SK-N-SH (cell line): ENCODE measurements at regions not wholly inside any gene's neighbourhood (a gene's known extent, or its start where the extent isn't known, plus 50 kb on each side); places are given as distances from the start of the nearest gene placed in this dataset.

Source experiments
- CTCF ChIA-PET: fragments of 300-600, 350-600 bp; formaldehyde crosslinking; extraction: SDS; loops from one replicate; lab custom pipeline; 2021; lab: Yijun Ruan, JAX
- POLR2A ChIA-PET: fragments of 350-600 bp; sonication (Branson Sonifier 250); formaldehyde crosslinking; extraction: SDS; loops from one replicate; lab custom pipeline; 2020; ENCODE audit warnings: antibody characterized with exemption, inconsistent platforms; lab: Yijun Ruan, JAX
- DNase-seq: peaks from one replicate; pipeline ENCODE4 v3.0.0; 2012
- H2AFZ ChIP-seq: fragments of 200-600 bp; sonication (generic); 2 replicates; pipeline ENCODE4 v1.8.1; 2016; ENCODE audit warnings: antibody characterized with exemption, mild to moderate bottlenecking, low read depth
- H3F3A ChIP-seq: fragments of 200-600 bp; sonication (generic); replicated peaks from 2 replicates; pipeline ENCODE3; 2016; ENCODE audit warnings: antibody characterized with exemption, mild to moderate bottlenecking; ENCODE audit not compliant: insufficient read depth
- H3K27ac ChIP-seq, 2 experiments: fragments of 200-500 bp in 1 of 2; fragments of 200-600 bp in 1 of 2; sonication (Bioruptor generic) in 1 of 2; sonication (generic), shearing (Covaris generic) in 1 of 2; 2 replicates each; pipeline versions ENCODE4 v1.5.1 to v1.6.1; 2014 to 2016; ENCODE audit warnings: low read depth in 2 of 2, inconsistent platforms in 1 of 2, low read length in 1 of 2, mild to moderate bottlenecking in 1 of 2, mixed read lengths in 1 of 2
- H3K27me3 ChIP-seq: fragments of 200-600 bp; sonication (generic), shearing (Covaris generic); 2 replicates; pipeline ENCODE4 v1.6.1; 2016; ENCODE audit warnings: mixed run types; ENCODE audit not compliant: insufficient read depth
- H3K36me3 ChIP-seq, 2 experiments: fragments of 200-500 bp in 1 of 2; fragments of 200-600 bp in 1 of 2; sonication (Bioruptor generic) in 1 of 2; sonication (generic) in 1 of 2; replicated peaks in 1 of 2; 2 replicates each; pipeline versions ENCODE3 to v1.5.1; 2014 to 2016; ENCODE audit warnings: low read length in 1 of 2, mild to moderate bottlenecking in 1 of 2; ENCODE audit not compliant: insufficient read depth in 2 of 2, control insufficient read depth in 1 of 2
- H3K4me1 ChIP-seq, 2 experiments: fragments of 200-500 bp in 1 of 2; fragments of 200-600 bp in 1 of 2; sonication (Bioruptor generic) in 1 of 2; sonication (generic), shearing (Covaris generic) in 1 of 2; 2 replicates each; pipeline versions ENCODE4 v1.5.1 to v1.6.1; 2014 to 2016; ENCODE audit warnings: low read depth in 1 of 2, low read length in 1 of 2, mixed run types in 1 of 2; ENCODE audit not compliant: insufficient read depth in 2 of 2, control insufficient read depth in 1 of 2
- H3K4me2 ChIP-seq: fragments of 200-600 bp; sonication (generic), shearing (Covaris generic); 2 replicates; pipeline ENCODE4 v1.6.1; 2017; ENCODE audit warnings: mixed run types
- H3K4me3 ChIP-seq, 2 experiments: fragments of 200-500 bp in 1 of 2; fragments of 200-600 bp in 1 of 2; sonication (Bioruptor generic) in 1 of 2; sonication (generic), shearing (Covaris generic) in 1 of 2; 2 replicates each; pipeline versions ENCODE4 v1.5.1 to v1.8.1; 2014 to 2016; ENCODE audit warnings: low read depth in 2 of 2, inconsistent platforms in 1 of 2, low read length in 1 of 2, mild to moderate bottlenecking in 1 of 2, mixed read lengths in 1 of 2, moderate library complexity in 1 of 2
- H3K79me2 ChIP-seq: fragments of 200-600 bp; sonication (generic); 2 replicates; pipeline ENCODE4 v1.8.1; 2017; ENCODE audit warnings: mild to moderate bottlenecking; ENCODE audit not compliant: insufficient read depth
- H3K9ac ChIP-seq: fragments of 200-600 bp; sonication (generic); 2 replicates; pipeline ENCODE4 v1.6.1; 2017; ENCODE audit warnings: mixed run types
- H3K9me2 ChIP-seq: fragments of 200-600 bp; sonication (generic); 2 replicates; pipeline ENCODE4 v1.6.1; 2017; ENCODE audit warnings: mixed run types
- H3K9me3 ChIP-seq: fragments of 200-600 bp; sonication (generic); 2 replicates; pipeline ENCODE4 v1.6.1; 2017; ENCODE audit warnings: mixed run types, mild to moderate bottlenecking, moderate library complexity
- H4K20me1 ChIP-seq: fragments of 200-600 bp; sonication (generic); 2 replicates; pipeline ENCODE4 v1.6.1; 2017; ENCODE audit warnings: mild to moderate bottlenecking, mixed run types; ENCODE audit not compliant: insufficient read depth
- CHD2 ChIP-seq: fragments of 150-350 bp; IDR thresholded peaks from 2 replicates; pipeline ENCODE4 v1.6.1; 2018; ENCODE audit warnings: low read length; ENCODE audit not compliant: partially characterized antibody
- EP300 ChIP-seq, 2 experiments: IDR thresholded peaks; 2 replicates each; pipeline versions ENCODE4 v1.4.0 to v1.6.1; 2012; ENCODE audit warnings: borderline replicate concordance in 1 of 2, low read depth in 1 of 2, low read length in 1 of 2
- FOSL2 ChIP-seq: IDR thresholded peaks from 2 replicates; pipeline ENCODE4 v1.4.0; 2012; ENCODE audit warnings: low read depth, mild to moderate bottlenecking, moderate library complexity, borderline replicate concordance
- FOXM1 ChIP-seq: IDR thresholded peaks from 2 replicates; pipeline ENCODE4 v1.4.0; 2012; ENCODE audit warnings: low read depth, mild to moderate bottlenecking
- GABPA ChIP-seq: IDR thresholded peaks from 2 replicates; pipeline ENCODE4 v1.4.0; 2012; ENCODE audit warnings: low read depth, mild to moderate bottlenecking
- MEF2A ChIP-seq: IDR thresholded peaks from 2 replicates; pipeline ENCODE4 v1.4.0; 2012; ENCODE audit warnings: low read depth, borderline replicate concordance
- NFIC ChIP-seq: IDR thresholded peaks from 2 replicates; pipeline ENCODE4 v1.4.0; 2012; ENCODE audit warnings: borderline replicate concordance
- POLR2AphosphoS5 ChIP-seq: IDR thresholded peaks from 2 replicates; pipeline ENCODE4 v1.6.1; 2012; ENCODE audit warnings: low read depth, low read length
- RCOR1 ChIP-seq: fragments of 150-350 bp; IDR thresholded peaks from 2 replicates; pipeline ENCODE4 v1.6.1; 2017; ENCODE audit warnings: antibody characterized with exemption, low read length
- RXRA ChIP-seq: IDR thresholded peaks from 2 replicates; pipeline ENCODE4 v1.4.0; 2012; ENCODE audit warnings: low read depth, mild to moderate bottlenecking, borderline replicate concordance
- SMC3 ChIP-seq: IDR thresholded peaks from 2 replicates; pipeline ENCODE4 v1.6.1; 2012; ENCODE audit warnings: low read depth, low read length, improper control_type of control experiment
- TAF1 ChIP-seq: IDR thresholded peaks from 2 replicates; pipeline ENCODE4 v1.6.1; 2012; ENCODE audit warnings: low read depth, mild to moderate bottlenecking, low read length, moderate library complexity, borderline replicate concordance
- TEAD4 ChIP-seq: IDR thresholded peaks from 2 replicates; pipeline ENCODE4 v1.4.0; 2012; ENCODE audit warnings: mild to moderate bottlenecking, borderline replicate concordance; ENCODE audit not compliant: insufficient read depth
- TF ChIP-seq, protein P1 (sequence below): fragments of 150-350 bp; IDR thresholded peaks from 2 replicates; pipeline ENCODE4 v1.6.1; 2017; ENCODE audit warnings: antibody characterized with exemption, low read length, low read depth, borderline replicate concordance
- TF ChIP-seq, protein P2 (sequence below): fragments of 200-600 bp; sonication (generic); IDR thresholded peaks from 2 replicates; pipeline ENCODE4 v1.6.1; 2017; ENCODE audit warnings: antibody characterized with exemption, mild to moderate bottlenecking, moderate library complexity
- TF ChIP-seq, protein P3 (sequence below): IDR thresholded peaks from 2 replicates; pipeline ENCODE4 v1.4.0; 2012; ENCODE audit warnings: low read depth, borderline replicate concordance
- TF ChIP-seq, protein P4 (sequence below): IDR thresholded peaks from 2 replicates; pipeline ENCODE4 v1.6.1; 2012; ENCODE audit warnings: mild to moderate bottlenecking, low read depth, low read length, moderate library complexity
- TF ChIP-seq, protein P5 (sequence below): fragments of 150-350 bp; IDR thresholded peaks from 2 replicates; pipeline ENCODE4 v1.6.1; 2016; ENCODE audit warnings: mild to moderate bottlenecking, low read depth, low read length
- TF ChIP-seq, protein P6 (sequence below): IDR thresholded peaks from 2 replicates; pipeline ENCODE4; 2012

DNA sequence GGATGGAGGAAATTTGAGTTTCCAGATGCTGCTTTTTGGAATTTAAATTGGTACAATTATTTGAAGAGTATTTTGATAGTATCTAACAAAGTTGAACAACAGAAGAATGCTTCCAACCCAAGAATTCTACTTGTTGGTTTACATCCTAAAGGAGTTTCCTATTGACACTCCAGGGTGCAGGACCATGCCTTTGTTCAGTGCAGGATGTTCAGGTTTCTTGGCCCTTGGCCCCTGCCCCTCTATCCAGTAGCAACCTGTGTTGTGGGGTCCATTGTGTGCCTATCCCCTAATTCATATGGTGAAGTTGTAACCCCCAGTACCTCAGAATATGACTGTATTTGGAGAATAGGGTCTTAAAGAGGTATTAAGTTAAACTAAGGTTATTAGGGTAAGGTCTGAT is 750.0 kb upstream of the ZNF608 start:
- H3K36me3 ChIP-seq, result no peaks in the 10 kb centered on the region
- no peaks in the 10 kb centered on the region; a peak in 2 of 4 replicates for H3K4me1 ChIP-seq
- no peaks in the 10 kb centered on the region for H4K20me1 ChIP-seq
- no peaks in the 10 kb centered on the region for H3F3A ChIP-seq
- no peak overlapping the region for H2AFZ ChIP-seq
- no peaks in the 10 kb centered on the region for H3K9me3 ChIP-seq
- no peaks in the 10 kb centered on the region for H3K27me3 ChIP-seq
- no peak for DNase-seq
- H3K4me3 ChIP-seq, result no peak overlapping the region
- TF ChIP-seq GABPA, result no peak
- TF ChIP-seq, protein P1, sequence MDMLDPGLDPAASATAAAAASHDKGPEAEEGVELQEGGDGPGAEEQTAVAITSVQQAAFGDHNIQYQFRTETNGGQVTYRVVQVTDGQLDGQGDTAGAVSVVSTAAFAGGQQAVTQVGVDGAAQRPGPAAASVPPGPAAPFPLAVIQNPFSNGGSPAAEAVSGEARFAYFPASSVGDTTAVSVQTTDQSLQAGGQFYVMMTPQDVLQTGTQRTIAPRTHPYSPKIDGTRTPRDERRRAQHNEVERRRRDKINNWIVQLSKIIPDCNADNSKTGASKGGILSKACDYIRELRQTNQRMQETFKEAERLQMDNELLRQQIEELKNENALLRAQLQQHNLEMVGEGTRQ, result no peak
- TF ChIP-seq, protein P2, sequence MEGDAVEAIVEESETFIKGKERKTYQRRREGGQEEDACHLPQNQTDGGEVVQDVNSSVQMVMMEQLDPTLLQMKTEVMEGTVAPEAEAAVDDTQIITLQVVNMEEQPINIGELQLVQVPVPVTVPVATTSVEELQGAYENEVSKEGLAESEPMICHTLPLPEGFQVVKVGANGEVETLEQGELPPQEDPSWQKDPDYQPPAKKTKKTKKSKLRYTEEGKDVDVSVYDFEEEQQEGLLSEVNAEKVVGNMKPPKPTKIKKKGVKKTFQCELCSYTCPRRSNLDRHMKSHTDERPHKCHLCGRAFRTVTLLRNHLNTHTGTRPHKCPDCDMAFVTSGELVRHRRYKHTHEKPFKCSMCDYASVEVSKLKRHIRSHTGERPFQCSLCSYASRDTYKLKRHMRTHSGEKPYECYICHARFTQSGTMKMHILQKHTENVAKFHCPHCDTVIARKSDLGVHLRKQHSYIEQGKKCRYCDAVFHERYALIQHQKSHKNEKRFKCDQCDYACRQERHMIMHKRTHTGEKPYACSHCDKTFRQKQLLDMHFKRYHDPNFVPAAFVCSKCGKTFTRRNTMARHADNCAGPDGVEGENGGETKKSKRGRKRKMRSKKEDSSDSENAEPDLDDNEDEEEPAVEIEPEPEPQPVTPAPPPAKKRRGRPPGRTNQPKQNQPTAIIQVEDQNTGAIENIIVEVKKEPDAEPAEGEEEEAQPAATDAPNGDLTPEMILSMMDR, result no peak
- TF ChIP-seq, protein P3, sequence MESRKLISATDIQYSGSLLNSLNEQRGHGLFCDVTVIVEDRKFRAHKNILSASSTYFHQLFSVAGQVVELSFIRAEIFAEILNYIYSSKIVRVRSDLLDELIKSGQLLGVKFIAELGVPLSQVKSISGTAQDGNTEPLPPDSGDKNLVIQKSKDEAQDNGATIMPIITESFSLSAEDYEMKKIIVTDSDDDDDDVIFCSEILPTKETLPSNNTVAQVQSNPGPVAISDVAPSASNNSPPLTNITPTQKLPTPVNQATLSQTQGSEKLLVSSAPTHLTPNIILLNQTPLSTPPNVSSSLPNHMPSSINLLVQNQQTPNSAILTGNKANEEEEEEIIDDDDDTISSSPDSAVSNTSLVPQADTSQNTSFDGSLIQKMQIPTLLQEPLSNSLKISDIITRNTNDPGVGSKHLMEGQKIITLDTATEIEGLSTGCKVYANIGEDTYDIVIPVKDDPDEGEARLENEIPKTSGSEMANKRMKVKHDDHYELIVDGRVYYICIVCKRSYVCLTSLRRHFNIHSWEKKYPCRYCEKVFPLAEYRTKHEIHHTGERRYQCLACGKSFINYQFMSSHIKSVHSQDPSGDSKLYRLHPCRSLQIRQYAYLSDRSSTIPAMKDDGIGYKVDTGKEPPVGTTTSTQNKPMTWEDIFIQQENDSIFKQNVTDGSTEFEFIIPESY, result no peak
- no peak for TF ChIP-seq MEF2A
- TF ChIP-seq CHD2, result no peak
- TF ChIP-seq, protein P4, sequence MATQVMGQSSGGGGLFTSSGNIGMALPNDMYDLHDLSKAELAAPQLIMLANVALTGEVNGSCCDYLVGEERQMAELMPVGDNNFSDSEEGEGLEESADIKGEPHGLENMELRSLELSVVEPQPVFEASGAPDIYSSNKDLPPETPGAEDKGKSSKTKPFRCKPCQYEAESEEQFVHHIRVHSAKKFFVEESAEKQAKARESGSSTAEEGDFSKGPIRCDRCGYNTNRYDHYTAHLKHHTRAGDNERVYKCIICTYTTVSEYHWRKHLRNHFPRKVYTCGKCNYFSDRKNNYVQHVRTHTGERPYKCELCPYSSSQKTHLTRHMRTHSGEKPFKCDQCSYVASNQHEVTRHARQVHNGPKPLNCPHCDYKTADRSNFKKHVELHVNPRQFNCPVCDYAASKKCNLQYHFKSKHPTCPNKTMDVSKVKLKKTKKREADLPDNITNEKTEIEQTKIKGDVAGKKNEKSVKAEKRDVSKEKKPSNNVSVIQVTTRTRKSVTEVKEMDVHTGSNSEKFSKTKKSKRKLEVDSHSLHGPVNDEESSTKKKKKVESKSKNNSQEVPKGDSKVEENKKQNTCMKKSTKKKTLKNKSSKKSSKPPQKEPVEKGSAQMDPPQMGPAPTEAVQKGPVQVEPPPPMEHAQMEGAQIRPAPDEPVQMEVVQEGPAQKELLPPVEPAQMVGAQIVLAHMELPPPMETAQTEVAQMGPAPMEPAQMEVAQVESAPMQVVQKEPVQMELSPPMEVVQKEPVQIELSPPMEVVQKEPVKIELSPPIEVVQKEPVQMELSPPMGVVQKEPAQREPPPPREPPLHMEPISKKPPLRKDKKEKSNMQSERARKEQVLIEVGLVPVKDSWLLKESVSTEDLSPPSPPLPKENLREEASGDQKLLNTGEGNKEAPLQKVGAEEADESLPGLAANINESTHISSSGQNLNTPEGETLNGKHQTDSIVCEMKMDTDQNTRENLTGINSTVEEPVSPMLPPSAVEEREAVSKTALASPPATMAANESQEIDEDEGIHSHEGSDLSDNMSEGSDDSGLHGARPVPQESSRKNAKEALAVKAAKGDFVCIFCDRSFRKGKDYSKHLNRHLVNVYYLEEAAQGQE, result no peak
- TF ChIP-seq SMC3, result no peak
- TF ChIP-seq TAF1, result no peak
- no peak for TF ChIP-seq POLR2AphosphoS5
- TF ChIP-seq EP300 (IDR thresholded peaks at IDR 0.05; ENCODE audit: borderline replicate concordance in 1 of 2, low read depth in 1 of 2, low read length in 1 of 2), result no peak
- TF ChIP-seq NFIC, result no peak
- no peak for TF ChIP-seq FOSL2
- no peak for TF ChIP-seq RXRA
- no peak for TF ChIP-seq FOXM1
- TF ChIP-seq TEAD4, result no peak
- TF ChIP-seq, protein P5, sequence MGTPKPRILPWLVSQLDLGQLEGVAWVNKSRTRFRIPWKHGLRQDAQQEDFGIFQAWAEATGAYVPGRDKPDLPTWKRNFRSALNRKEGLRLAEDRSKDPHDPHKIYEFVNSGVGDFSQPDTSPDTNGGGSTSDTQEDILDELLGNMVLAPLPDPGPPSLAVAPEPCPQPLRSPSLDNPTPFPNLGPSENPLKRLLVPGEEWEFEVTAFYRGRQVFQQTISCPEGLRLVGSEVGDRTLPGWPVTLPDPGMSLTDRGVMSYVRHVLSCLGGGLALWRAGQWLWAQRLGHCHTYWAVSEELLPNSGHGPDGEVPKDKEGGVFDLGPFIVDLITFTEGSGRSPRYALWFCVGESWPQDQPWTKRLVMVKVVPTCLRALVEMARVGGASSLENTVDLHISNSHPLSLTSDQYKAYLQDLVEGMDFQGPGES, result no peak
- TF ChIP-seq RCOR1, result no peak
- TF ChIP-seq, protein P6, sequence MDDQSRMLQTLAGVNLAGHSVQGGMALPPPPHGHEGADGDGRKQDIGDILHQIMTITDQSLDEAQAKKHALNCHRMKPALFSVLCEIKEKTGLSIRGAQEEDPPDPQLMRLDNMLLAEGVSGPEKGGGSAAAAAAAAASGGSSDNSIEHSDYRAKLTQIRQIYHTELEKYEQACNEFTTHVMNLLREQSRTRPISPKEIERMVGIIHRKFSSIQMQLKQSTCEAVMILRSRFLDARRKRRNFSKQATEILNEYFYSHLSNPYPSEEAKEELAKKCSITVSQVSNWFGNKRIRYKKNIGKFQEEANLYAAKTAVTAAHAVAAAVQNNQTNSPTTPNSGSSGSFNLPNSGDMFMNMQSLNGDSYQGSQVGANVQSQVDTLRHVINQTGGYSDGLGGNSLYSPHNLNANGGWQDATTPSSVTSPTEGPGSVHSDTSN, result no peak
- TF ChIP-seq, all 33 proteins: peak for 0
- H3K9me2 ChIP-seq, result no peaks in the 10 kb centered on the region
- no peaks in the 10 kb centered on the region for H3K79me2 ChIP-seq
- ChIA-PET CTCF (no interaction called here), POLR2A (no interaction called here)
- H3K27ac ChIP-seq, result no peak overlapping the region
- no peak overlapping the region for H3K4me2 ChIP-seq
- H3K9ac ChIP-seq, result no peak overlapping the region
